Suprapubic skin (tissue), 4 donors: ENCODE measurements at regions not wholly inside any gene's neighbourhood (a gene's known extent, or its start where the extent isn't known, plus 50 kb on each side); places are given as distances from the start of the nearest gene placed in this dataset.

Experiments used
- DNase-seq, 2 donors: peaks; one replicate each; pipeline ENCODE4 v3.0.0-alpha.2; 2019; ENCODE audit warnings: low spot score in 2 of 2
- H3K27ac ChIP-seq: fragments of 200-600 bp; sonication (generic); one replicate; pipeline ENCODE4 v1.5.1; 2019
- H3K27me3 ChIP-seq: fragments of 200-600 bp; sonication (generic); one replicate; pipeline ENCODE4 v1.5.1; 2019
- H3K36me3 ChIP-seq: fragments of 200-600 bp; sonication (generic); one replicate; pipeline ENCODE4 v1.5.1; 2019
- H3K4me1 ChIP-seq: fragments of 200-600 bp; sonication (generic); one replicate; pipeline ENCODE4 v1.5.1; 2019
- H3K4me3 ChIP-seq: fragments of 200-600 bp; sonication (generic); one replicate; pipeline ENCODE4 v1.5.1; 2019; ENCODE audit warnings: mild to moderate bottlenecking
- H3K9me3 ChIP-seq: fragments of 200-600 bp; sonication (generic); one replicate; pipeline ENCODE4 v1.5.1; 2019
- CTCF ChIP-seq, 2 donors: fragments of 200-600 bp in 1 of 2; fragments of 450-650 bp in 1 of 2; sonication (generic) in 1 of 2; IDR thresholded peaks; one replicate each; pipeline ENCODE4 v1.5.1; 2016 to 2019; ENCODE audit warnings: antibody characterized with exemption in 2 of 2, mild to moderate bottlenecking in 1 of 2, moderate library complexity in 1 of 2
- EP300 ChIP-seq: sonication (generic); formaldehyde crosslinking; IDR thresholded peaks from one replicate; pipeline ENCODE4 v1.6.1; 2017; ENCODE audit warnings: antibody characterized with exemption
- POLR2A ChIP-seq, 2 donors: fragments of 450-650 bp; IDR thresholded peaks; one replicate each; pipeline ENCODE4 v1.6.1; 2017; ENCODE audit warnings: antibody characterized with exemption in 2 of 2, mild to moderate bottlenecking in 2 of 2, moderate library complexity in 2 of 2
- POLR2AphosphoS5 ChIP-seq, 3 donors: sonication (generic); formaldehyde crosslinking; IDR thresholded peaks; one replicate each; pipeline ENCODE4 v1.6.1; 2017; ENCODE audit warnings: antibody characterized with exemption in 3 of 3
- WGBS: methylation state at CpG from one replicate; pipeline ENCODE4 v1.1.5; 2018; 5-methylcytosine and 5-hydroxymethylcytosine counted together

DNA sequence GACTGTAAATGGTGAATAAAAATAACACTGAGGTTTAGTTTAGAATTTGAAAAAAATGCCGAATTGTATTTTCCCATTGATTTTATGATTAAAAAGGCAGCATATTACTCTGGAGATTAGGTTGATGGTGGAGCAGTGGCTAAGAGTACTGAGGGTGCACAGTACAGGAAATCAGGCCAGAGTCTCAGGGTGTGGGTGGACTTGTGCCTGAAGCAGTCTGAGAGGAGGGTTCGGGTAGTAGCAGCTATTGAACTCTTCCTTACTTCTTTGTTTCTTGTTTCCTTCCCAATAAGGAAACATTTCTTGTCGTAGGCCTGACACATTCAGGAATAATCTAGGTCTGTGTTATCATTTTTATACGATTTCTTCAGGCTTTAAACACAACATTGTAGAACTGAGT lies 319.0 kb upstream of the MBL2 start:
- H3K27ac ChIP-seq, result no peak overlapping the region
- no peak for TF ChIP-seq POLR2A (IDR thresholded peaks at IDR 0.05)
- TF ChIP-seq CTCF (IDR thresholded peaks at IDR 0.05), result no peak
- TF ChIP-seq POLR2AphosphoS5 (IDR thresholded peaks at IDR 0.05), result no peak
- TF ChIP-seq EP300, result no peak
- H3K4me1 ChIP-seq, result no peaks in the 10 kb centered on the region
- H3K36me3 ChIP-seq, result no peaks in the 10 kb centered on the region
- DNase-seq, result no peak
- no peak overlapping the region for H3K4me3 ChIP-seq
- H3K27me3 ChIP-seq, result no peaks in the 10 kb centered on the region
- H3K9me3 ChIP-seq, result no peaks in the 10 kb centered on the region
- 65% methylated on average over 4 of the region's 4 CpGs for WGBS

DNA sequence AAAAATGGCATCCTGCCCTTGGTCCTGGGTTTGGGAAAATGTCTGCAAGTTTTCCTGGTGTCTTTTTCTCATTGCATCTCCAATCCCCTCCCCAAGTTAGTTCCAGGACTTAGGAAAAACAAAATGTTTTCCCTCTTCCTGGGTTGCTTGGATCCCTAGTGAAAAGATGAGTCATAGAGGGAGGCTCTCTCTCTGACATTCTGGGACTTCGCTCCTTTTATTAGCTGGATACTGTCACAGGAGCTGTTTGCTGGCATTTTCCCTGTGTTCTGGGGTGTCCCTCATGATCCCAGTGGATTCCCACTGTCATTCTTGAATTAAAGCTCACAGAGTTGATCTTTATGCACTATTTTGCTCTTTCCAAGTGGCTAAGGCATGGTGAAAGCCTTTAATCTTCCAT lies 316.4 kb upstream of the MBL2 start:
- 42% methylated on average over 1 of the region's 1 CpG for WGBS
- H3K9me3 ChIP-seq, result no peaks in the 10 kb centered on the region
- no peaks in the 10 kb centered on the region for H3K36me3 ChIP-seq
- DNase-seq, result no peak
- no peak overlapping the region for H3K27ac ChIP-seq
- TF ChIP-seq CTCF (IDR thresholded peaks at IDR 0.05), result no peak
- TF ChIP-seq POLR2A (IDR thresholded peaks at IDR 0.05), result no peak
- TF ChIP-seq EP300, result no peak
- TF ChIP-seq POLR2AphosphoS5 (IDR thresholded peaks at IDR 0.05), result no peak
- H3K4me1 ChIP-seq, result no peaks in the 10 kb centered on the region
- H3K27me3 ChIP-seq, result no peaks in the 10 kb centered on the region
- no peak overlapping the region for H3K4me3 ChIP-seq

DNA sequence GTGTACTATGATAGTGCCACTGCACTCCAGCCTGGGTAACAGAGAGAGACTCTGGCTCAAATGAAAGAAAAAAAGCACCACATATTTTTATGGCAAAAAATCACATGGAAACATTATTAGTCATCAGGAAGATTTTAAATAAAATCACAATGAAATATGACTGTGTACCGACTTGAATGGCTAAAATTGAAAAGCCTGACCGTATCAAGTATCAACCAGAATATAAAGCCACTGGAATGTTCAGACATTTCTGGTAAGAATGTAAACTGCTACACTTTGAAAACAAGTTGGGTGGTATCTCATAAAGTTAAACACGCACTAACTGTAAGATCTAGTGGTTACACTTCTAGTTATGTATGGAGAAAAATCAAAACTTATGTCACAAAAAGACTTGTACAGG lies 306.7 kb upstream of the MBL2 start:
- no peaks in the 10 kb centered on the region for H3K36me3 ChIP-seq
- H3K4me3 ChIP-seq, result no peak overlapping the region
- H3K9me3 ChIP-seq, result no peaks in the 10 kb centered on the region
- TF ChIP-seq CTCF (IDR thresholded peaks at IDR 0.05) (no peak), POLR2AphosphoS5 (IDR thresholded peaks at IDR 0.05) (no peak), EP300 (no peak), POLR2A (IDR thresholded peaks at IDR 0.05) (no peak)
- 52% methylated on average over 3 of the region's 3 CpGs for WGBS
- H3K27me3 ChIP-seq, result no peaks in the 10 kb centered on the region
- no peaks in the 10 kb centered on the region for H3K4me1 ChIP-seq
- no peak for DNase-seq
- H3K27ac ChIP-seq, result no peak overlapping the region

DNA sequence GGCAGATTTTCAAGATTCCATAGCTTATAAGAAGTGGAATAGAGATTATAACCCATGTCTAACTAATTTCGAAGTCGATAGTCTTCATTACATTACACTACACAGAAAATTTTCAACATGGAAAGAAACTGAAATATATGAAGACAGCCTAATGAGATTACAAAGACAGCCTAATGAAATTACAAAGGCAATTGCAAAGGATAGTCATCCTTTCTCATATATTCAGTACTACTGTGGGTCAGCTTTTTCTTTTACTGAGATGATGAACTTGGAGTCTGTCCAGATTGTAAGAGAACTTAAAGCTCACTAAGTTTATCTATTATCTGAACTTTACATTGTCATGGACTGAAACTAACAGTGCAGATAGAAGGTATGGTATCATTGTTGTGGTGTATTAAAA lies 304.4 kb upstream of the MBL2 start:
- Histone ChIP-seq H3K27me3 (no peaks in the 10 kb centered on the region), H3K36me3 (no peaks in the 10 kb centered on the region), H3K4me1 (no peaks in the 10 kb centered on the region), H3K9me3 (no peaks in the 10 kb centered on the region), H3K27ac (no peak overlapping the region), H3K4me3 (no peak overlapping the region)
- 86% methylated on average over 2 of the region's 2 CpGs for WGBS
- DNase-seq, result no peak
- TF ChIP-seq POLR2AphosphoS5 (IDR thresholded peaks at IDR 0.05) (no peak), POLR2A (IDR thresholded peaks at IDR 0.05) (no peak), EP300 (no peak), CTCF (IDR thresholded peaks at IDR 0.05) (no peak)

GRCh38 chr10:53075469-53075868 lies 302.9 kb upstream of the MBL2 start:
- Histone ChIP-seq H3K9me3 (no peaks in the 10 kb centered on the region), H3K27ac (no peak overlapping the region), H3K4me3 (no peak overlapping the region), H3K27me3 (no peaks in the 10 kb centered on the region), H3K4me1 (no peaks in the 10 kb centered on the region), H3K36me3 (no peaks in the 10 kb centered on the region)
- TF ChIP-seq POLR2A (IDR thresholded peaks at IDR 0.05), result no peak
- no peak for DNase-seq
- 82% methylated on average over 1 of the region's 1 CpG for WGBS

DNA sequence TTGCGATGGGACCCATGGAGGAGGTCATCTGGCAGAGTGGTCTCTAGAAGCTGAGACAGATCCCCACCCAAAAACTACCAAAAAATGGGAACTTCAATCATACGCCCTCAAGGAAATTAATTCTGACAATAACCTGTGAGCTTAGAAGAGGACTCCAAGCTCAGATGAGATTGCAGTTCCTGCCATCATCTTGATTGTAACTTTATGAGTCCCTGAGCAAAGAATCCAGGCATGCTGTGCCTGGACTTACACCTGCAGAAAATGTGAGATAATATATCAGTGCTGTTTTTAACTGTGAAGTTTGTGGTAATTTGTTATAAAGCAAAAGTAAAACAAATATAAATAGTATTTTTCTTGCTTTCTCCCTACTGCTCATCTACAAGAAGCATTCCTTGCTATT lies 299.6 kb upstream of the MBL2 start:
- DNase-seq, result no peak
- Histone ChIP-seq H3K27me3 (no peaks in the 10 kb centered on the region), H3K4me3 (no peak overlapping the region), H3K27ac (no peak overlapping the region), H3K9me3 (no peaks in the 10 kb centered on the region), H3K36me3 (no peaks in the 10 kb centered on the region), H3K4me1 (no peaks in the 10 kb centered on the region)
- TF ChIP-seq POLR2AphosphoS5 (IDR thresholded peaks at IDR 0.05), result no peak
- TF ChIP-seq CTCF (IDR thresholded peaks at IDR 0.05), result no peak
- no peak for TF ChIP-seq EP300
- TF ChIP-seq POLR2A (IDR thresholded peaks at IDR 0.05), result no peak
- 85% methylated on average over 2 of the region's 2 CpGs for WGBS
